IMR-90 (cell line): ENCODE measurements at regions not wholly inside any gene's neighbourhood (a gene's known extent, or its start where the extent isn't known, plus 50 kb on each side); places are given as distances from the start of the nearest gene placed in this dataset.

ENCODE experiments used
- ATAC-seq: fragments of 200-7000 bp; cut with Tn5 transposase; 2 replicates; pipeline ENCODE4 v1.9.1; 2020; ENCODE audit warnings: low read depth, mild to moderate bottlenecking, moderate library complexity
- BruUV-seq: library from RNA; stranded (reverse); fragments of 400-500 nt; replicated peaks from 2 replicates; lab custom pipeline; 2021; lab: Mats Ljungman, UMichigan
- CTCF ChIA-PET: fragments of 300-600 bp; formaldehyde crosslinking; extraction: SDS; loops from one replicate; lab custom pipeline; 2021; ENCODE audit warnings: antibody characterized with exemption; lab: Yijun Ruan, JAX
- POLR2A ChIA-PET: fragments of 300-600 bp; sonication (Branson Sonifier 250); formaldehyde crosslinking; loops from one replicate; lab custom pipeline; 2022; ENCODE audit warnings: antibody characterized with exemption; ENCODE audit not compliant: unreplicated experiment; lab: Charles Lee
- DNase-seq: peaks from one replicate; pipeline ENCODE4 v3.0.0; 2013
- H2AFZ ChIP-seq: replicated peaks from 2 replicates; pipeline ENCODE3; 2013; ENCODE audit warnings: low read length, mild to moderate bottlenecking; ENCODE audit not compliant: poor library complexity
- H2AK5ac ChIP-seq: 2 replicates; pipeline ENCODE4 v1.6.1; 2013; ENCODE audit warnings: low read depth, low read length, inconsistent platforms
- H2AK9ac ChIP-seq: replicated peaks from 2 replicates; pipeline ENCODE3; 2013; ENCODE audit warnings: mild to moderate bottlenecking, low read depth, low read length, moderate library complexity; ENCODE audit not compliant: poor library complexity
- H2BK120ac ChIP-seq: 2 replicates; pipeline ENCODE4 v1.6.1; 2013; ENCODE audit warnings: low read depth, low read length, inconsistent platforms
- H2BK15ac ChIP-seq: 3 replicates; pipeline ENCODE4 v1.6.1; 2013; ENCODE audit warnings: low read depth, low read length, inconsistent platforms
- H2BK20ac ChIP-seq: 2 replicates; pipeline ENCODE4 v1.6.1; 2013; ENCODE audit warnings: low read depth, mild to moderate bottlenecking, inconsistent platforms, low read length, moderate library complexity
- H2BK5ac ChIP-seq: 2 replicates; pipeline ENCODE4 v1.6.1; 2013; ENCODE audit warnings: mild to moderate bottlenecking, low read depth, low read length, inconsistent platforms; ENCODE audit not compliant: poor library complexity, severe bottlenecking
- H3K14ac ChIP-seq: replicated peaks from 2 replicates; pipeline ENCODE4 v1.6.1; 2013; ENCODE audit warnings: low read depth, low read length, inconsistent platforms
- H3K18ac ChIP-seq: 2 replicates; pipeline ENCODE4 v1.6.1; 2013; ENCODE audit warnings: low read depth, low read length, control low read depth
- H3K23ac ChIP-seq: 2 replicates; pipeline ENCODE4 v1.6.1; 2013; ENCODE audit warnings: low read depth, low read length, inconsistent platforms
- H3K27ac ChIP-seq: 2 replicates; pipeline ENCODE4 v1.5.1; 2013; ENCODE audit warnings: mild to moderate bottlenecking, control low read depth, low read length; ENCODE audit not compliant: insufficient read depth
- H3K27me3 ChIP-seq: 2 replicates; pipeline ENCODE4 v1.6.1; 2013; ENCODE audit warnings: low read length; ENCODE audit not compliant: control insufficient read depth, insufficient read depth
- H3K36me3 ChIP-seq: 2 replicates; pipeline ENCODE4 v1.6.1; 2013; ENCODE audit warnings: low read length, mixed read lengths; ENCODE audit not compliant: control insufficient read depth, insufficient read depth
- H3K4ac ChIP-seq: 2 replicates; pipeline ENCODE4 v1.6.1; 2013; ENCODE audit warnings: low read depth, low read length, inconsistent platforms
- H3K4me1 ChIP-seq: 2 replicates; pipeline ENCODE4 v1.6.1; 2013; ENCODE audit warnings: low read length, mixed read lengths; ENCODE audit not compliant: control insufficient read depth, insufficient read depth
- H3K4me2 ChIP-seq: 2 replicates; pipeline ENCODE4 v1.6.1; 2013; ENCODE audit warnings: low read depth, mild to moderate bottlenecking, control low read depth, low read length, moderate library complexity
- H3K4me3 ChIP-seq: 2 replicates; pipeline ENCODE4 v1.5.1; 2013; ENCODE audit warnings: low read depth, mild to moderate bottlenecking, control low read depth, low read length, moderate library complexity; ENCODE audit not compliant: insufficient read depth
- H3K56ac ChIP-seq: 2 replicates; pipeline ENCODE4 v1.6.1; 2013; ENCODE audit warnings: low read length, inconsistent platforms; ENCODE audit not compliant: insufficient read depth; ENCODE audit errors: extremely low read depth
- H3K79me1 ChIP-seq, 2 experiments: 2 replicates each; pipeline ENCODE4 v1.6.1; 2013; ENCODE audit warnings: low read length in 2 of 2, inconsistent platforms in 1 of 2, low read depth in 1 of 2
- H3K9ac ChIP-seq: 2 replicates; pipeline ENCODE4 v1.6.1; 2013; ENCODE audit warnings: low read depth, low read length, control low read depth
- H3K9me1 ChIP-seq: 2 replicates; pipeline ENCODE4 v1.6.1; 2013; ENCODE audit warnings: low read length, inconsistent platforms; ENCODE audit not compliant: insufficient read depth
- H3K9me3 ChIP-seq: 2 replicates; pipeline ENCODE4 v1.6.1; 2013; ENCODE audit warnings: low read length; ENCODE audit not compliant: control insufficient read depth, insufficient read depth
- H4K20me1 ChIP-seq: 2 replicates; pipeline ENCODE4 v1.6.1; 2013; ENCODE audit warnings: low read length, inconsistent platforms; ENCODE audit not compliant: insufficient read depth
- H4K5ac ChIP-seq: 2 replicates; pipeline ENCODE4 v1.6.1; 2013; ENCODE audit warnings: mild to moderate bottlenecking, low read depth, low read length, control low read depth
- H4K8ac ChIP-seq, 2 experiments: 2 replicates each; pipeline ENCODE4 v1.6.1; 2013; ENCODE audit warnings: low read depth in 2 of 2, low read length in 2 of 2, control low read depth in 1 of 2, inconsistent platforms in 1 of 2
- H4K91ac ChIP-seq: 2 replicates; pipeline ENCODE4 v1.6.1; 2013; ENCODE audit warnings: low read depth, low read length, inconsistent platforms; ENCODE audit not compliant: insufficient read depth
- BHLHE40 ChIP-seq: fragments of 150-350 bp; IDR thresholded peaks from 2 replicates; pipeline ENCODE4 v1.6.1; 2016; ENCODE audit warnings: mild to moderate bottlenecking, low read depth, low read length
- CEBPB ChIP-seq: IDR thresholded peaks from 2 replicates; pipeline ENCODE4 v1.6.1; 2012; ENCODE audit warnings: low read depth, low read length, improper control_type of control experiment
- CHD1 ChIP-seq: IDR thresholded peaks from 2 replicates; pipeline ENCODE4 v1.6.1; 2012; ENCODE audit warnings: low read depth, low read length, improper control_type of control experiment
- FOS ChIP-seq: fragments of 150-350 bp; IDR thresholded peaks from 2 replicates; pipeline ENCODE4 v1.6.1; 2016; ENCODE audit warnings: low read depth, low read length
- MAFK ChIP-seq: IDR thresholded peaks from 2 replicates; pipeline ENCODE4 v1.6.1; 2012; ENCODE audit warnings: low read depth, low read length, improper control_type of control experiment
- MAZ ChIP-seq: IDR thresholded peaks from 2 replicates; pipeline ENCODE4 v1.6.1; 2012; ENCODE audit warnings: low read depth, mild to moderate bottlenecking, low read length, improper control_type of control experiment, moderate library complexity, borderline replicate concordance
- MXI1 ChIP-seq: IDR thresholded peaks from 2 replicates; pipeline ENCODE4 v1.6.1; 2012; ENCODE audit warnings: low read depth, mild to moderate bottlenecking, low read length, moderate library complexity, borderline replicate concordance
- NFE2L2 ChIP-seq: fragments of 150-350 bp; IDR thresholded peaks from 2 replicates; pipeline ENCODE4 v1.6.1; 2016; ENCODE audit warnings: low read depth, mild to moderate bottlenecking, low read length
- POLR2A ChIP-seq: IDR thresholded peaks from 2 replicates; pipeline ENCODE4 v1.6.1; 2012; ENCODE audit warnings: mild to moderate bottlenecking, low read depth, low read length
- RAD21 ChIP-seq: IDR thresholded peaks from 2 replicates; pipeline ENCODE4 v1.6.1; 2012; ENCODE audit warnings: low read length, improper control_type of control experiment
- RCOR1 ChIP-seq: IDR thresholded peaks from 2 replicates; pipeline ENCODE4 v1.6.1; 2012; ENCODE audit warnings: mild to moderate bottlenecking, low read length, improper control_type of control experiment; ENCODE audit not compliant: insufficient replicate concordance
- RFX5 ChIP-seq: IDR thresholded peaks from 2 replicates; pipeline ENCODE4 v1.8.0; 2012; ENCODE audit warnings: low read depth, mild to moderate bottlenecking, low read length, moderate library complexity
- SMC3 ChIP-seq: fragments of 150-350 bp; IDR thresholded peaks from 2 replicates; pipeline ENCODE4 v1.6.1; 2016; ENCODE audit warnings: low read depth, mild to moderate bottlenecking, antibody characterized with exemption, low read length, moderate library complexity
- WGBS, 2 experiments: methylation state at CpG; one replicate each; pipeline versions ENCODE4 v1.1.5 to v1.1.7; 2013; ENCODE audit warnings: missing lambda C conversion rate in 2 of 2; ENCODE audit not compliant: insufficient read length in 1 of 2; ENCODE audit errors: extremely low coverage in 2 of 2; 5-methylcytosine and 5-hydroxymethylcytosine counted together
- dilution Hi-C: fragments of 300-500 bp; cut with HindIII; formaldehyde crosslinking; loops from one replicate; pipeline ENCODE4 v1.14.3; 2018; ENCODE audit warnings: low sequenced_read_pairs; ENCODE audit not compliant: unreplicated experiment
- in situ Hi-C: fragments of 300-500 bp; cut with MboI; formaldehyde crosslinking; loops from 3 replicates; pipeline ENCODE4 v1.14.3; 2019; ENCODE audit warnings: low sequenced_read_pairs, inconsistent platforms, mixed read lengths
- intact Hi-C: fragments of 100-400 bp; cut with micrococcal nuclease; formaldehyde crosslinking; loops from 2 replicates; pipeline ENCODE4 v1.10.0; 2022
- TF ChIP-seq, protein P1 (sequence below): fragments of 150-350 bp; IDR thresholded peaks from 2 replicates; pipeline ENCODE4 v1.6.1; 2017; ENCODE audit warnings: mild to moderate bottlenecking, antibody characterized with exemption, low read length, low read depth
- TF ChIP-seq, protein P2 (sequence below): fragments of 150-350 bp; IDR thresholded peaks from 2 replicates; pipeline ENCODE4 v1.6.1; 2016; ENCODE audit warnings: low read depth, mild to moderate bottlenecking, low read length, moderate library complexity, borderline replicate concordance
- TF ChIP-seq, protein P3 (sequence below): conservative IDR thresholded peaks from 2 replicates; pipeline ENCODE4 v1.5.1; 2012; ENCODE audit warnings: mild to moderate bottlenecking, low read depth, low read length, improper control_type of control experiment

DNA sequence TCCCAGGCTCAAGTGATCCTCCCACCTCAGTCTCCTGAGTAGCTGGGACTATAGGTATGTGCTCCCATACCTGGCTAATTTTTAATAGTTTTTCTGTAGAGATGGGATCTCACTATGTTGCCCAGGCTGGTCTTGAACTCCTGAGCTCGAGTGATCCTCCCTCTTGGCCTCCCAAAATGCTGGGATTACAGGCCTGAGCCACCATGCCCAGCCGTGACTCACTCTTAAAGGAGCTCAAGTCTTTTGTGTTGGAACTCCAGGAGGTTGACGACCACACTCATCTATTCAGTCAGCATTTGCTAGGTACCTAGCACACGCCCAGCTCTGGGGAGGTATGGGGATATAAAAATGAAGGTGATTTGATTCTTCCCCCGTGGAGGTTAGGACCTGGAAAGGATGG lies 62.8 kb downstream of the UTRN start:
- Histone ChIP-seq H4K8ac (no peak overlapping the region), H3K9ac (no peak overlapping the region), H2BK15ac (peak overlapping the region; percentile 71; the same call in 1 of the 3 replicates), H3K27ac (no peak overlapping the region), H3K23ac (no peak overlapping the region), H3K79me1 (peaks cover 41 to 74% of the 10 kb centered on the region in 2 experiments), H4K91ac (no peak overlapping the region), H2AFZ (no peak overlapping the region), H3K9me3 (no peaks in the 10 kb centered on the region), H3K36me3 (no peaks in the 10 kb centered on the region; the same call in 1 of the 2 replicates), H3K27me3 (no peaks in the 10 kb centered on the region), H3K4me3 (no peak overlapping the region), H3K4ac (peak overlapping the region; percentile 21; the same call in 1 of the 2 replicates), H2AK5ac (peak overlapping the region; percentile 45; the same call in 1 of the 2 replicates), H3K4me1 (peaks cover 10% of the 10 kb centered on the region), H4K5ac (no peak overlapping the region), H2BK20ac (no peak overlapping the region; the same call in 1 of the 2 replicates), H3K9me1 (peaks cover 21% of the 10 kb centered on the region), H2BK5ac (no peak overlapping the region), H3K4me2 (no peak overlapping the region), H4K20me1 (peaks cover 10% of the 10 kb centered on the region; the same call in 1 of the 2 replicates), H3K18ac (no peak overlapping the region), H3K14ac (no peak overlapping the region; the same call in 1 of the 2 replicates), H3K56ac (no peak overlapping the region), H2AK9ac (no peak overlapping the region), H2BK120ac (no peak overlapping the region)
- DNase-seq: no peak
- ChIA-PET CTCF (no interaction called here), POLR2A (no interaction called here)
- no peak for ATAC-seq
- TF ChIP-seq SMC3: no peak
- TF ChIP-seq, protein P1, sequence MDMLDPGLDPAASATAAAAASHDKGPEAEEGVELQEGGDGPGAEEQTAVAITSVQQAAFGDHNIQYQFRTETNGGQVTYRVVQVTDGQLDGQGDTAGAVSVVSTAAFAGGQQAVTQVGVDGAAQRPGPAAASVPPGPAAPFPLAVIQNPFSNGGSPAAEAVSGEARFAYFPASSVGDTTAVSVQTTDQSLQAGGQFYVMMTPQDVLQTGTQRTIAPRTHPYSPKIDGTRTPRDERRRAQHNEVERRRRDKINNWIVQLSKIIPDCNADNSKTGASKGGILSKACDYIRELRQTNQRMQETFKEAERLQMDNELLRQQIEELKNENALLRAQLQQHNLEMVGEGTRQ: no peak
- TF ChIP-seq, protein P2, sequence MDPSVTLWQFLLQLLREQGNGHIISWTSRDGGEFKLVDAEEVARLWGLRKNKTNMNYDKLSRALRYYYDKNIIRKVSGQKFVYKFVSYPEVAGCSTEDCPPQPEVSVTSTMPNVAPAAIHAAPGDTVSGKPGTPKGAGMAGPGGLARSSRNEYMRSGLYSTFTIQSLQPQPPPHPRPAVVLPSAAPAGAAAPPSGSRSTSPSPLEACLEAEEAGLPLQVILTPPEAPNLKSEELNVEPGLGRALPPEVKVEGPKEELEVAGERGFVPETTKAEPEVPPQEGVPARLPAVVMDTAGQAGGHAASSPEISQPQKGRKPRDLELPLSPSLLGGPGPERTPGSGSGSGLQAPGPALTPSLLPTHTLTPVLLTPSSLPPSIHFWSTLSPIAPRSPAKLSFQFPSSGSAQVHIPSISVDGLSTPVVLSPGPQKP: no peak
- no peak for TF ChIP-seq FOS
- no peak for TF ChIP-seq CEBPB
- no peak for TF ChIP-seq NFE2L2
- TF ChIP-seq CHD1: no peak
- no peak for TF ChIP-seq MXI1
- TF ChIP-seq, protein P3, sequence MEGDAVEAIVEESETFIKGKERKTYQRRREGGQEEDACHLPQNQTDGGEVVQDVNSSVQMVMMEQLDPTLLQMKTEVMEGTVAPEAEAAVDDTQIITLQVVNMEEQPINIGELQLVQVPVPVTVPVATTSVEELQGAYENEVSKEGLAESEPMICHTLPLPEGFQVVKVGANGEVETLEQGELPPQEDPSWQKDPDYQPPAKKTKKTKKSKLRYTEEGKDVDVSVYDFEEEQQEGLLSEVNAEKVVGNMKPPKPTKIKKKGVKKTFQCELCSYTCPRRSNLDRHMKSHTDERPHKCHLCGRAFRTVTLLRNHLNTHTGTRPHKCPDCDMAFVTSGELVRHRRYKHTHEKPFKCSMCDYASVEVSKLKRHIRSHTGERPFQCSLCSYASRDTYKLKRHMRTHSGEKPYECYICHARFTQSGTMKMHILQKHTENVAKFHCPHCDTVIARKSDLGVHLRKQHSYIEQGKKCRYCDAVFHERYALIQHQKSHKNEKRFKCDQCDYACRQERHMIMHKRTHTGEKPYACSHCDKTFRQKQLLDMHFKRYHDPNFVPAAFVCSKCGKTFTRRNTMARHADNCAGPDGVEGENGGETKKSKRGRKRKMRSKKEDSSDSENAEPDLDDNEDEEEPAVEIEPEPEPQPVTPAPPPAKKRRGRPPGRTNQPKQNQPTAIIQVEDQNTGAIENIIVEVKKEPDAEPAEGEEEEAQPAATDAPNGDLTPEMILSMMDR: no peak
- TF ChIP-seq RCOR1: no peak
- TF ChIP-seq RFX5: no peak
- TF ChIP-seq POLR2A: no peak
- no peak for TF ChIP-seq BHLHE40
- TF ChIP-seq RAD21: no peak
- no peak for TF ChIP-seq MAZ
- TF ChIP-seq MAFK: no peak
- BruUV-seq: no TSS peak
- WGBS, 2 experiments: 60% methylated on average over 1 of the region's 5 CpGs; no CpG with 5 or more reads in 1 of the 2 experiments
- dilution Hi-C loops (no loop called here), intact Hi-C loops (no loop called here), in situ Hi-C loops (no loop called here)
